GM23338 (cell line): ENCODE measurements at regions not wholly inside any gene's neighbourhood (a gene's known extent, or its start where the extent isn't known, plus 50 kb on each side); places are given as distances from the start of the nearest gene placed in this dataset.
"Not testable (repeated sequence)": the region's sequence is repeated elsewhere in the genome, so short reads cannot be mapped to it uniquely, and the experiment has no call there.

Experiments
- ATAC-seq: fragments of 200-7000 bp; cut with Tn5 transposase; 3 replicates; pipeline ENCODE4 v1.9.1; 2020
- DNase-seq: peaks from one replicate; pipeline ENCODE4 v3.0.0-alpha.2; 2015; ENCODE audit warnings: low spot score
- H2AFZ ChIP-seq: fragments of 200-600 bp; sonication (generic); 2 replicates; pipeline ENCODE4 v1.8.0; 2016; ENCODE audit warnings: antibody characterized with exemption, mild to moderate bottlenecking, moderate library complexity
- H3F3A ChIP-seq: fragments of 200-600 bp; sonication (generic); replicated peaks from 2 replicates; pipeline ENCODE4 v1.8.0; 2017; ENCODE audit warnings: antibody characterized with exemption, mixed run types, low read depth
- H3K27ac ChIP-seq: fragments of 200-600 bp; sonication (generic); 2 replicates; pipeline ENCODE4 v1.6.1; 2016; ENCODE audit warnings: low read depth
- H3K27me3 ChIP-seq: fragments of 200-600 bp; sonication (generic); 2 replicates; pipeline ENCODE4 v1.8.0; 2016; ENCODE audit warnings: mild to moderate bottlenecking, mixed run types, moderate library complexity; ENCODE audit not compliant: insufficient read depth
- H3K36me3 ChIP-seq: fragments of 200-600 bp; sonication (generic); 2 replicates; pipeline ENCODE4 v1.8.0; 2016; ENCODE audit warnings: mild to moderate bottlenecking; ENCODE audit not compliant: insufficient read depth
- H3K4me1 ChIP-seq: fragments of 200-600 bp; sonication (generic); 2 replicates; pipeline ENCODE4 v1.8.0; 2016; ENCODE audit warnings: mild to moderate bottlenecking, moderate library complexity; ENCODE audit not compliant: insufficient read depth
- H3K4me2 ChIP-seq: fragments of 200-600 bp; sonication (generic); 2 replicates; pipeline ENCODE4 v1.7.1; 2017; ENCODE audit warnings: mixed run types
- H3K4me3 ChIP-seq: fragments of 200-600 bp; sonication (generic); 2 replicates; pipeline ENCODE4 v1.6.1; 2016; ENCODE audit warnings: mixed run types
- H3K79me2 ChIP-seq: fragments of 200-600 bp; sonication (generic); replicated peaks from 2 replicates; pipeline ENCODE4 v1.8.0; 2017; ENCODE audit warnings: mild to moderate bottlenecking; ENCODE audit not compliant: insufficient read depth
- H3K9me2 ChIP-seq: fragments of 200-600 bp; sonication (generic); 2 replicates; pipeline ENCODE4 v1.8.0; 2017; ENCODE audit not compliant: insufficient read depth
- H4K20me1 ChIP-seq: fragments of 200-600 bp; sonication (generic); replicated peaks from 2 replicates; pipeline ENCODE4 v1.8.0; 2017; ENCODE audit warnings: mild to moderate bottlenecking; ENCODE audit not compliant: insufficient read depth
- H3K27ac Mint-ChIP-seq: 2 replicates; pipeline ENCODE4 v1.8.0; 2020; ENCODE audit warnings: inconsistent platforms, mild to moderate bottlenecking, moderate library complexity, mixed read lengths
- H3K27me3 Mint-ChIP-seq: 3 replicates; pipeline ENCODE4 v1.8.0; 2022; ENCODE audit warnings: low read depth, mild to moderate bottlenecking, moderate library complexity, mixed read lengths, inconsistent platforms; ENCODE audit not compliant: insufficient read depth, poor library complexity
- H3K36me3 Mint-ChIP-seq: 3 replicates; pipeline ENCODE4 v1.8.0; 2021; ENCODE audit warnings: low read depth, mild to moderate bottlenecking, inconsistent platforms, moderate library complexity, mixed read lengths
- H3K4me1 Mint-ChIP-seq: 3 replicates; pipeline ENCODE4 v1.8.0; 2020; ENCODE audit warnings: mild to moderate bottlenecking, inconsistent platforms, mixed read lengths
- H3K4me3 Mint-ChIP-seq: 3 replicates; pipeline ENCODE4 v1.8.0; 2021; ENCODE audit warnings: moderate library complexity, mild to moderate bottlenecking, inconsistent platforms, mixed read lengths
- H3K9me3 Mint-ChIP-seq: 3 replicates; pipeline ENCODE4 v1.8.0; 2020; ENCODE audit warnings: moderate library complexity, mild to moderate bottlenecking, inconsistent platforms, mixed read lengths
- ETS1 ChIP-seq: IDR thresholded peaks from 2 replicates; pipeline ENCODE4 v1.6.1; 2016; ENCODE audit warnings: antibody characterized with exemption
- EZH2 ChIP-seq: fragments of 200-600 bp; sonication (generic); IDR thresholded peaks from one replicate; pipeline ENCODE4 v1.8.0; 2017; ENCODE audit warnings: antibody characterized with exemption, mild to moderate bottlenecking, low read depth; ENCODE audit not compliant: unreplicated experiment
- JUNB ChIP-seq: IDR thresholded peaks from one replicate; pipeline ENCODE4 v1.6.1; 2016; ENCODE audit warnings: antibody characterized with exemption; ENCODE audit not compliant: unreplicated experiment
- STAT1 ChIP-seq: IDR thresholded peaks from one replicate; pipeline ENCODE4 v1.6.1; 2016; ENCODE audit warnings: antibody characterized with exemption; ENCODE audit not compliant: unreplicated experiment
- ZNF114 ChIP-seq: fragments of 250-450 bp; sonication (Bioruptor Pico); IDR thresholded peaks from 2 replicates; pipeline ENCODE4 v1.5.0; 2020; ENCODE audit warnings: mild to moderate bottlenecking, moderate library complexity
- ZNF331 ChIP-seq: fragments of 250-450 bp; sonication (Bioruptor Pico); IDR thresholded peaks from 2 replicates; pipeline ENCODE4 v1.5.0; 2020; ENCODE audit warnings: low read depth, mild to moderate bottlenecking, moderate library complexity
- ZNF462 ChIP-seq: fragments of 250-450 bp; sonication (Bioruptor Pico); IDR thresholded peaks from 2 replicates; pipeline ENCODE4 v1.5.0; 2020; ENCODE audit warnings: mild to moderate bottlenecking, moderate library complexity

- TF ChIP-seq ZNF462 (CRISPR knock-in tag) = no peak
- no peak for TF ChIP-seq STAT1
- TF ChIP-seq EZH2 = no peak
- no peak for TF ChIP-seq ETS1
- no peak for TF ChIP-seq ZNF331 (CRISPR knock-in tag)
- no peak for TF ChIP-seq JUNB
- TF ChIP-seq ZNF114 (CRISPR knock-in tag) = no peak
These were observed 719.3 kb upstream of the RGS18 start (continued) for GRCh38 chr1:191438979-191439378.

- DNase-seq, H3K4me3 ChIP-seq, H3K27ac ChIP-seq, H2AFZ ChIP-seq, H3K4me3 Mint-ChIP-seq, H3K4me1 ChIP-seq, H3K4me1 Mint-ChIP-seq, H3K27me3 Mint-ChIP-seq, H3K36me3 ChIP-seq, H3K79me2 ChIP-seq, H3K9me2 ChIP-seq, H3K36me3 Mint-ChIP-seq, H3F3A ChIP-seq, ATAC-seq, H3K27ac Mint-ChIP-seq, H3K4me2 ChIP-seq, H3K27me3 ChIP-seq, H4K20me1 ChIP-seq: not testable (repeated sequence)
- H3K9me3 Mint-ChIP-seq = peaks cover 13% of the 10 kb centered on the region; the same call in 2 of the 3 replicates
These were observed 710.0 kb upstream of the RGS18 start for GRCh38 chr1:191448279-191448678.
